ENCODE measurements at regions not wholly inside any gene's neighbourhood (a gene's known extent, or its start where the extent isn't known, plus 50 kb on each side); places are given as distances from the start of the nearest gene placed in this dataset.

- TF ChIP-seq RAD51 (IDR thresholded peaks at IDR 0.05) (no peak), CREB1 (IDR thresholded peaks at IDR 0.05; ENCODE audit: low read depth) (no peak), SP1 (IDR thresholded peaks at IDR 0.05; ENCODE audit: low read depth, low read length) (no peak), POLR2A (IDR thresholded peaks at IDR 0.05; ENCODE audit: low read depth, low read length) (no peak), WRNIP1 (IDR thresholded peaks at IDR 0.05; ENCODE audit: borderline replicate concordance, low read depth, low read length) (no peak), JUNB (IDR thresholded peaks at IDR 0.05) (no peak), ZNF217 (IDR thresholded peaks at IDR 0.05) (no peak), EP300 (IDR thresholded peaks at IDR 0.05; ENCODE audit: borderline replicate concordance in 1 of 2, control insufficient read depth in 1 of 2, low read depth in 2 of 2, low read length in 2 of 2) (no peak), POU2F2 (IDR thresholded peaks at IDR 0.05; ENCODE audit: borderline replicate concordance, low read depth, low read length) (no peak), BHLHE40 (IDR thresholded peaks at IDR 0.05; ENCODE audit: borderline replicate concordance in 1 of 2, low read depth in 2 of 2, low read length in 1 of 2) (no peak), RAD21 (IDR thresholded peaks at IDR 0.05; ENCODE audit: insufficient read depth, low read depth, low read length) (no peak), GABPA (IDR thresholded peaks at IDR 0.05; ENCODE audit: low read depth) (no peak), POLR2AphosphoS5 (IDR thresholded peaks at IDR 0.05; ENCODE audit: low read length) (no peak)
- TF ChIP-seq, protein P1, sequence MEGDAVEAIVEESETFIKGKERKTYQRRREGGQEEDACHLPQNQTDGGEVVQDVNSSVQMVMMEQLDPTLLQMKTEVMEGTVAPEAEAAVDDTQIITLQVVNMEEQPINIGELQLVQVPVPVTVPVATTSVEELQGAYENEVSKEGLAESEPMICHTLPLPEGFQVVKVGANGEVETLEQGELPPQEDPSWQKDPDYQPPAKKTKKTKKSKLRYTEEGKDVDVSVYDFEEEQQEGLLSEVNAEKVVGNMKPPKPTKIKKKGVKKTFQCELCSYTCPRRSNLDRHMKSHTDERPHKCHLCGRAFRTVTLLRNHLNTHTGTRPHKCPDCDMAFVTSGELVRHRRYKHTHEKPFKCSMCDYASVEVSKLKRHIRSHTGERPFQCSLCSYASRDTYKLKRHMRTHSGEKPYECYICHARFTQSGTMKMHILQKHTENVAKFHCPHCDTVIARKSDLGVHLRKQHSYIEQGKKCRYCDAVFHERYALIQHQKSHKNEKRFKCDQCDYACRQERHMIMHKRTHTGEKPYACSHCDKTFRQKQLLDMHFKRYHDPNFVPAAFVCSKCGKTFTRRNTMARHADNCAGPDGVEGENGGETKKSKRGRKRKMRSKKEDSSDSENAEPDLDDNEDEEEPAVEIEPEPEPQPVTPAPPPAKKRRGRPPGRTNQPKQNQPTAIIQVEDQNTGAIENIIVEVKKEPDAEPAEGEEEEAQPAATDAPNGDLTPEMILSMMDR (IDR thresholded peaks at IDR 0.05 in 2 of 3, conservative IDR thresholded peaks at IDR 0.05 in 1 of 3; ENCODE audit: control insufficient read depth in 2 of 3, extremely low read depth in 1 of 3, insufficient read depth in 1 of 3, low read depth in 3 of 3, low read length in 3 of 3) = no peak
These were observed 104.8 kb downstream of the RGS2 start for GRCh38 chr1:192913683-192914082.

Data from GM12878 (cell line).